ENCODE measurements at regions not wholly inside any gene's neighbourhood (a gene's known extent, or its start where the extent isn't known, plus 50 kb on each side); places are given as distances from the start of the nearest gene placed in this dataset.

DNA sequence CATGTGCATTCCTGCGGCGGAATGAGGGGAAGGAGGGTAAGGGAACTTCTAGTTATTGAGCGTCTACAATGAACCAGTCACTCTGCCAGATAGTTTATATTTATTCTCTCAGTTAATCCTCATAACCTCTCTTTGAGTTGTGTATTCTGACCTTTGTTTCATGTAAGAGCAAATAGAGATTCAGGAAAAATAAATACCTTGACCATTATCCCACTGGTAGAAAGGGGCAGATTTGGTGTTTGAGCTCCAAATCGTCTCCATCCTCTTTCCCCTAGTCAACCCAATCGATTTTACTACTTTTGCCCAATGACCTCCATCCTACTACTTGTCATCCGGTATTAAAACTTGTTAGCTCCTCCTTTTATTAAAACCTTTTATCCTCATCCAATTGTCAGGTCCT, 157.1 kb upstream of the SESN3 start:
- no peak for TF ChIP-seq ZFX (IDR thresholded peaks at IDR 0.05)
- TF ChIP-seq, protein P1, sequence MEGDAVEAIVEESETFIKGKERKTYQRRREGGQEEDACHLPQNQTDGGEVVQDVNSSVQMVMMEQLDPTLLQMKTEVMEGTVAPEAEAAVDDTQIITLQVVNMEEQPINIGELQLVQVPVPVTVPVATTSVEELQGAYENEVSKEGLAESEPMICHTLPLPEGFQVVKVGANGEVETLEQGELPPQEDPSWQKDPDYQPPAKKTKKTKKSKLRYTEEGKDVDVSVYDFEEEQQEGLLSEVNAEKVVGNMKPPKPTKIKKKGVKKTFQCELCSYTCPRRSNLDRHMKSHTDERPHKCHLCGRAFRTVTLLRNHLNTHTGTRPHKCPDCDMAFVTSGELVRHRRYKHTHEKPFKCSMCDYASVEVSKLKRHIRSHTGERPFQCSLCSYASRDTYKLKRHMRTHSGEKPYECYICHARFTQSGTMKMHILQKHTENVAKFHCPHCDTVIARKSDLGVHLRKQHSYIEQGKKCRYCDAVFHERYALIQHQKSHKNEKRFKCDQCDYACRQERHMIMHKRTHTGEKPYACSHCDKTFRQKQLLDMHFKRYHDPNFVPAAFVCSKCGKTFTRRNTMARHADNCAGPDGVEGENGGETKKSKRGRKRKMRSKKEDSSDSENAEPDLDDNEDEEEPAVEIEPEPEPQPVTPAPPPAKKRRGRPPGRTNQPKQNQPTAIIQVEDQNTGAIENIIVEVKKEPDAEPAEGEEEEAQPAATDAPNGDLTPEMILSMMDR (conservative IDR thresholded peaks at IDR 0.05) = no peak
- H3K27ac ChIP-seq = no peak overlapping the region

DNA sequence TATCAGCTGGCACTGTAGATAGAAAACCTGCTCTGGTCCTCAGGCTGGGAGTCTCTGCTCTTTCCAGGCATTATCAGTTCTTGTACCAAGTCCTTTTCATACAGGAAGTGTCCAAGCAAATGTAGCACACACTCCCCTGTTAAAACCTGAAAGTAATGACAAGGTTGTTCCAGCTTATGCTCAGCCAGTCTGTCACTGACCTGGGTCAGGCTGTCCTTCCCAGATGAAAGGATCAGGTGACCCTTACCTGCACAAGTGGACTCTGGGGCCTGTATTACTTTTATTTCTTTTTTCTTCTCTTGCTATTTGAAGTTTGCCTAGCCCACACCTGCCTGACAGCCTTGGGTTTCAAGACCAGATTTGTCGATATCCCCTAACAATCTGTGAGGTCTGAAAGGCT, 156.3 kb upstream of the SESN3 start:
- H3K27ac ChIP-seq = no peak overlapping the region
- TF ChIP-seq, protein P1 (conservative IDR thresholded peaks at IDR 0.05) = no peak
- TF ChIP-seq ZFX (IDR thresholded peaks at IDR 0.05) = no peak

- no peak for TF ChIP-seq ZFX (IDR thresholded peaks at IDR 0.05)
- TF ChIP-seq, protein P1 (conservative IDR thresholded peaks at IDR 0.05) = no peak
- no peak overlapping the region for H3K27ac ChIP-seq
Measured at GRCh38 chr11:95385577-95385976, 154.6 kb upstream of the SESN3 start.

DNA sequence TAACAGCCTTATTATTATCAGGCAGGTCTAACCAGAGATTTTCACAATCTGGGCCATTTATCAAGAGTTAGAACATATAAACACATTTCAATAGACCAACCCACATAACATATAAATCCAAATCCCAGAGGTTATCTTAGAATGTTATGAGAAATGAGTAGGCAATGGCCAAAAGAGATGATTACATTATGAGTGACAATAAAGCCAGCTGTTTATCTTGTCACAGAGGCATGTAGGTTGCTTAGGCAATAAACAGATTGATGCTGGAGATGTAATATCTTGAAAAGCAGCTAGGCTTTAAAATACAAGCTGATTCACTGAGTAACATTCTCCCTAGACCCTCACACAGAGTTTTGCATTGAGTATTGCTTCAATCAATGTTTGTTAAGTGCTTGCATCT, 148.5 kb upstream of the SESN3 start:
- TF ChIP-seq, protein P1 (conservative IDR thresholded peaks at IDR 0.05) = no peak
- no peak for TF ChIP-seq ZFX (IDR thresholded peaks at IDR 0.05)
- no peak overlapping the region for H3K27ac ChIP-seq

DNA sequence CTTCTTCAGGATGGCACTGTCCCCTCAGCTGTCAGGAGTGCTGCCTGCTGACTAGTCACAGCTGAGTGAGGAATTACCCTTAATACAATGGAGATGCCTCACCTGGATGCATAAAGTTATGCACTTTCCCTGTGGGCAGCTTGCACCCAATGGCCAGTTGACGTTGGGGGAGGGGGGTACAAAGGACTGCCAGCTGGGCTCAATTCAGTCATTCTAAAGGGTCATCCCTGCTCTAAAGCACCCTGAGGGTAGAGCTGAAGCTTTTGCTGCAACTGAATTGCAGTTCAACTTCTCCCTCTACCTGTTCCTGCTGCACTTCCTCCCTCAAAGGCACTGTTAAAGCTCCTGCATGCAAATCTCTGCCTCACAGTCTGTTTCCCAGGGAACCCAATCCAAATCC, 147.8 kb upstream of the SESN3 start:
- no peak for TF ChIP-seq ZFX (IDR thresholded peaks at IDR 0.05)
- TF ChIP-seq, protein P1 (conservative IDR thresholded peaks at IDR 0.05) = no peak
- no peak overlapping the region for H3K27ac ChIP-seq

DNA sequence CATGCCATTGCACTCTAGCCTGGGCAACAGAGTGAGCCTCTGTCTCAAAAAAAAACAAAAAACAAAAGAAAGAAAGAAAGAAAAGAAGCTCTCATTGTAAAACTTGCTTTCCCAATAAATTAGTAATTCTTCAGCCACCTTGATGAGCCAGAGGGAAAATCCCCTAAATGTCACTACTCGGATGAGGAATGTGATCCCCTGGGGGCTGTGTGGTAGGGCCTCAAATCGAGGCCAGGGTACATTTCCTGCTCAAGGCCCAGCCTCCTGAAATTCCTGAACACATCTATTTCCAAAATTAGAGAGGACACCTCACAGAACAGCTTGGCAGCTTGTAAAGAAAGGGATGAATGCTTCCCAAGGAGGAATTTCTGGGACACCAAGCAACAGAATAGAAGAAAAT, 147.1 kb upstream of the SESN3 start:
- TF ChIP-seq, protein P1 (conservative IDR thresholded peaks at IDR 0.05) = no peak
- TF ChIP-seq ZFX (IDR thresholded peaks at IDR 0.05) = no peak
- no peak overlapping the region for H3K27ac ChIP-seq

DNA sequence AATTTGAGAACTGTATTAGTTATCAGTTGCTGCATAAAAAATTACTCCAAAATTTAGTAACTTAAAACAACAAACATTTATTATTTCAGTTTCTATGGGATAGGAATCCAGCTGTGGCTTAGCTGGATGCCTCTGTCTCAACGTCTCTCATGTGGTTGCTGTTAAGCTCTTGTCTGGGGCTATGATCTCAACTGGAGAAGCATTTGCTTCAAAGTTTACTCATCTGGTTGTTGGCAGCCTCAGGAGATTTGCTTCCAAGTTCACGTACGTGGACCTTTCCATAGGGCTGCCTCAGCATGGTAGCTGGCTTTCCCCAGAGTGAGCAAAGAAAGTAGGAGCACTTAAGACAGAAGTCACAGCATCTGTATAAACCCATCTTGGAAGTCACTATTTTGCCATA, 144.9 kb upstream of the SESN3 start:
- no peak overlapping the region for H3K27ac ChIP-seq
- no peak for TF ChIP-seq ZFX (IDR thresholded peaks at IDR 0.05)
- TF ChIP-seq, protein P1 (conservative IDR thresholded peaks at IDR 0.05) = no peak

Data from C4-2B (cell line).